SU-DHL-6 (cell line): ENCODE measurements at regions not wholly inside any gene's neighbourhood (a gene's known extent, or its start where the extent isn't known, plus 50 kb on each side); places are given as distances from the start of the nearest gene placed in this dataset.
A peak's percentile ranks its signal among the peaks of the same experiment; 100 is the strongest.

Experiments
- H2AFZ ChIP-seq: fragments of 200-600 bp; sonication (generic); 2 replicates; pipeline ENCODE4 v1.6.1; 2014; ENCODE audit warnings: low read depth, mild to moderate bottlenecking, moderate library complexity, mixed read lengths, antibody characterized with exemption, low read length; ENCODE audit not compliant: severe bottlenecking
- H3F3A ChIP-seq: fragments of 200-600 bp; shearing (Covaris generic); 2 replicates; pipeline ENCODE4 v1.6.0; 2016; ENCODE audit warnings: antibody characterized with exemption, mild to moderate bottlenecking; ENCODE audit not compliant: insufficient read depth
- H3K27ac ChIP-seq: fragments of 200-600 bp; sonication (generic); 2 replicates; pipeline ENCODE4 v1.5.1; 2016; ENCODE audit warnings: low read depth, mild to moderate bottlenecking, low read length, moderate library complexity, mixed read lengths
- H3K27me3 ChIP-seq: fragments of 200-600 bp; sonication (generic), shearing (Covaris generic); 2 replicates; pipeline ENCODE4 v1.6.0; 2014; ENCODE audit warnings: mild to moderate bottlenecking, low read length
- H3K36me3 ChIP-seq: fragments of 200-600 bp; sonication (generic); 2 replicates; pipeline ENCODE4 v1.6.1; 2014; ENCODE audit warnings: mild to moderate bottlenecking, low read length, mixed read lengths
- H3K4me2 ChIP-seq: fragments of 300-600, 200-600 bp; shearing (Covaris generic), sonication (generic); 2 replicates; pipeline ENCODE4 v1.6.0; 2014; ENCODE audit warnings: low read length, low read depth, mild to moderate bottlenecking; ENCODE audit not compliant: poor library complexity, severe bottlenecking
- H3K4me3 ChIP-seq: fragments of 200-600 bp; sonication (generic); 2 replicates; pipeline ENCODE4 v1.5.1; 2014; ENCODE audit warnings: antibody characterized with exemption, low read length, mild to moderate bottlenecking, mixed read lengths; ENCODE audit not compliant: insufficient read depth, poor library complexity, severe bottlenecking
- H3K79me2 ChIP-seq: fragments of 200-600 bp; sonication (generic); 2 replicates; pipeline ENCODE4 v1.6.1; 2014; ENCODE audit warnings: mild to moderate bottlenecking, low read length, moderate library complexity; ENCODE audit not compliant: insufficient read depth
- H3K9ac ChIP-seq: fragments of 200-600 bp; sonication (generic); 2 replicates; pipeline ENCODE4 v1.7.0; 2014; ENCODE audit warnings: mild to moderate bottlenecking, low read length
- H3K9me2 ChIP-seq: fragments of 200-600 bp; sonication (generic); replicated peaks from 2 replicates; pipeline ENCODE4 v1.6.1; 2014; ENCODE audit warnings: low read length; ENCODE audit not compliant: insufficient read depth
- H3K9me3 ChIP-seq: fragments of 200-600 bp; sonication (generic); 2 replicates; pipeline ENCODE4 v1.6.1; 2014; ENCODE audit warnings: low read length, mixed read lengths; ENCODE audit not compliant: insufficient read depth
- H4K20me1 ChIP-seq: fragments of 200-600 bp; sonication (generic); 2 replicates; pipeline ENCODE4 v1.6.1; 2014; ENCODE audit warnings: low read depth, mild to moderate bottlenecking, antibody characterized with exemption, low read length, moderate library complexity, mixed read lengths
- EZH2phosphoT487 ChIP-seq: fragments of 200-600 bp; sonication (generic), shearing (Covaris generic); conservative IDR thresholded peaks from 2 replicates; pipeline ENCODE4 v1.6.1; 2018; ENCODE audit warnings: mild to moderate bottlenecking, antibody characterized with exemption, low read length, moderate library complexity, mixed read lengths
- TF ChIP-seq, protein P1 (sequence below): fragments of 200-600 bp; sonication (generic); IDR thresholded peaks from one replicate; pipeline ENCODE4 v1.5.1; 2017; ENCODE audit warnings: antibody characterized with exemption, mild to moderate bottlenecking, low read length, moderate library complexity; ENCODE audit not compliant: insufficient read depth, poor library complexity, severe bottlenecking

DNA sequence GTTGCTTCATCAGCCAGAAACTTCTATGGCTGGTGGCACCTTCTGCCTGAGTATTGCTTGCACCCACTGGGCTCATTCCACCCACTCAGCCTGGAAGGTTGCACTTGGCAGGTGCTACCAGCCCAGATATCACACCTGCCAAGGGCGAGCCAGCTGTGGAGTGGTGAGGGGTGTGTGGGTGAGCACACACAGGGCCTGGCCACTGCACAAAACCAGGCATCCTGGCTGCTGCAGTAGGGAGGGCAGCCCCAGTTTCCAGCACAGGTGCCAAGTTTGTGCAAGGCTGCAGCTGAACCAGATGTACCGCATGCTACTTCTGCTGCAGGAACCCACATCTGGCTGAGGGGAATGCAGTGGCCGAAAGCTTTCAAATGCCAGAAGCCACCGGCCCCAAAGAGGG lies 1147.8 kb downstream of the FSCB start:
- Histone ChIP-seq H4K20me1 (no peaks in the 10 kb centered on the region), H3K36me3 (no peaks in the 10 kb centered on the region), H3K9me3 (0 out of 2 replicates have a peak, but pooled peaks cover 8% of the 10 kb centered on the region), H3K79me2 (no peaks in the 10 kb centered on the region), H3K27me3 (no peaks in the 10 kb centered on the region), H2AFZ (no peak overlapping the region), H3F3A (no peaks in the 10 kb centered on the region), H3K9ac (no peak overlapping the region), H3K27ac (no peak overlapping the region), H3K4me3 (no peak overlapping the region), H3K4me2 (no peak overlapping the region), H3K9me2 (no peaks in the 10 kb centered on the region)
- TF ChIP-seq, protein P1, sequence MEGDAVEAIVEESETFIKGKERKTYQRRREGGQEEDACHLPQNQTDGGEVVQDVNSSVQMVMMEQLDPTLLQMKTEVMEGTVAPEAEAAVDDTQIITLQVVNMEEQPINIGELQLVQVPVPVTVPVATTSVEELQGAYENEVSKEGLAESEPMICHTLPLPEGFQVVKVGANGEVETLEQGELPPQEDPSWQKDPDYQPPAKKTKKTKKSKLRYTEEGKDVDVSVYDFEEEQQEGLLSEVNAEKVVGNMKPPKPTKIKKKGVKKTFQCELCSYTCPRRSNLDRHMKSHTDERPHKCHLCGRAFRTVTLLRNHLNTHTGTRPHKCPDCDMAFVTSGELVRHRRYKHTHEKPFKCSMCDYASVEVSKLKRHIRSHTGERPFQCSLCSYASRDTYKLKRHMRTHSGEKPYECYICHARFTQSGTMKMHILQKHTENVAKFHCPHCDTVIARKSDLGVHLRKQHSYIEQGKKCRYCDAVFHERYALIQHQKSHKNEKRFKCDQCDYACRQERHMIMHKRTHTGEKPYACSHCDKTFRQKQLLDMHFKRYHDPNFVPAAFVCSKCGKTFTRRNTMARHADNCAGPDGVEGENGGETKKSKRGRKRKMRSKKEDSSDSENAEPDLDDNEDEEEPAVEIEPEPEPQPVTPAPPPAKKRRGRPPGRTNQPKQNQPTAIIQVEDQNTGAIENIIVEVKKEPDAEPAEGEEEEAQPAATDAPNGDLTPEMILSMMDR: no peak
- TF ChIP-seq EZH2phosphoT487: no peak

DNA sequence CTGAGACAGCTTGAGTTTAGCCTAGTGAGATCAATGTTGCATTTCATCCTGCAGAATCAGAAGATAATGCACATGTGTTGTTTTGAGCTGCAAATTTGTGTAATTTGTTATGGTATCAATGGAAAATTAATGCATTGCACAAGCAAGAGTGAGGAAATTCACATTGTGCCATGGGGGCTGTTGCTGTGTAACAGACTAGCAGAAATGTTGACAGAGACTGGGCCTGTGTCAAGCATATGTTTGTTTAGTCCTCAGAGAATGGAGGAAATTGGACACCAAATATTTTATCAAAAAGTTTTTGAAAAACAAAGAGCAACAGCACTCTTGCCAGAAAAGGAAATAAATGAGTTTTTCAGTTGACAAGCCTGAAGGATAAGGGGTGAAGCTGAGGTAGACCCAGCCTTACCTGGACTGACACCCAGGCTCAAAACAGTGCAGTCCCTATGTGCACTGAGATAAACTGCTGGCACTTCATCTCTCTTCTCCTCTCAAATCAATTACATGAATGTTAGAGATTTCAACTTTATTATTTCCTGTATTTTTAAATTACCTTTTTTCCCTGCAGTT lies 1150.0 kb downstream of the FSCB start:
- no peaks in the 10 kb centered on the region for H4K20me1 ChIP-seq
- no peak overlapping the region for H3K9ac ChIP-seq
- peak overlapping the region; percentile 76 for H2AFZ ChIP-seq
- H3K27ac ChIP-seq: no peak overlapping the region
- no peaks in the 10 kb centered on the region for H3K27me3 ChIP-seq
- H3K9me2 ChIP-seq: no peaks in the 10 kb centered on the region
- H3K9me3 ChIP-seq: 0 out of 2 replicates have a peak, but pooled peaks cover 8% of the 10 kb centered on the region
- no peaks in the 10 kb centered on the region for H3F3A ChIP-seq
- no peak overlapping the region for H3K4me3 ChIP-seq
- no peak for TF ChIP-seq EZH2phosphoT487
- TF ChIP-seq, protein P1: no peak
- H3K36me3 ChIP-seq: no peaks in the 10 kb centered on the region
- H3K4me2 ChIP-seq: no peak overlapping the region
- no peaks in the 10 kb centered on the region for H3K79me2 ChIP-seq

DNA sequence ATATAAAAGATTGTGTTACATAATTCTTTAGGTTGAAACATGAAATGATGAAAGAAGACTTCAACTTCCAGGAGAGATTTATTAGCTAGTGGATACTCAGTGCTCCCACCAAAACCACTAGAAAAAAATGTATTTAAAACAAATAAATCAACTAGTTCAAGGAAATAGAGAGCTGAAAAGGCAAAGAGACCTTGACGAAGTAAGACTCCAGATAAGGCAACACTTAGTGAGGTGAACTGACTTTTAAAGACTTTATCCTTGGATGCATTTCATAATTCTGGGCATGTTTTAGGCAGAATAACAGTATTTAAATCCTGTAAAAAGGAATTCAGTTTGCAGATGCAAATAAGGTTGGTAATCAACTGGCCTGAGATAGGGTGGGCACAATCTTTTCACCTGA lies 1150.7 kb downstream of the FSCB start:
- Histone ChIP-seq H3K4me3 (no peak overlapping the region), H3K27me3 (no peaks in the 10 kb centered on the region), H3F3A (no peaks in the 10 kb centered on the region), H4K20me1 (no peaks in the 10 kb centered on the region), H3K36me3 (no peaks in the 10 kb centered on the region), H3K9ac (no peak overlapping the region), H3K27ac (no peak overlapping the region), H3K9me3 (0 out of 2 replicates have a peak, but pooled peaks cover 8% of the 10 kb centered on the region), H3K9me2 (no peaks in the 10 kb centered on the region), H3K79me2 (no peaks in the 10 kb centered on the region), H3K4me2 (no peak overlapping the region), H2AFZ (no peak overlapping the region)
- TF ChIP-seq, protein P1: no peak
- TF ChIP-seq EZH2phosphoT487: no peak
